ENCODE measurements at regions not wholly inside any gene's neighbourhood (a gene's known extent, or its start where the extent isn't known, plus 50 kb on each side); places are given as distances from the start of the nearest gene placed in this dataset.

- no peak for TF ChIP-seq CTCF (IDR thresholded peaks at IDR 0.05; ENCODE audit: control insufficient read depth, insufficient read depth, low read depth, low read length, missing control alignments)
- DNase-seq (ENCODE audit: low read depth) = no peak
- H3K4me3 ChIP-seq (ENCODE audit: control insufficient read depth, low read depth, low read length) = no peak overlapping the region
These were observed 161.4 kb upstream of the ACVR2A start for GRCh38 chr2:147683380-147683779.

- no peak for DNase-seq (ENCODE audit: low read depth)
- TF ChIP-seq CTCF (IDR thresholded peaks at IDR 0.05; ENCODE audit: control insufficient read depth, insufficient read depth, low read depth, low read length, missing control alignments) = no peak
- no peak overlapping the region for H3K4me3 ChIP-seq (ENCODE audit: control insufficient read depth, low read depth, low read length)
These were observed 163.7 kb upstream of the ACVR2A start for GRCh38 chr2:147681093-147681492.

- TF ChIP-seq CTCF (IDR thresholded peaks at IDR 0.05; ENCODE audit: control insufficient read depth, insufficient read depth, low read depth, low read length, missing control alignments) = no peak
- DNase-seq (ENCODE audit: low read depth) = no peak
- no peak overlapping the region for H3K4me3 ChIP-seq (ENCODE audit: control insufficient read depth, low read depth, low read length)
These were observed 164.8 kb upstream of the ACVR2A start for GRCh38 chr2:147679955-147680531.

GRCh38 chr2:147679191-147679954 lies 165.5 kb upstream of the ACVR2A start:
- H3K4me3 ChIP-seq (ENCODE audit: control insufficient read depth, low read depth, low read length) = no peak overlapping the region
- no peak for DNase-seq (ENCODE audit: low read depth)
- no peak for TF ChIP-seq CTCF (IDR thresholded peaks at IDR 0.05; ENCODE audit: control insufficient read depth, insufficient read depth, low read depth, low read length, missing control alignments)

GRCh38 chr2:147665105-147665504 lies 179.7 kb upstream of the ACVR2A start:
- DNase-seq (ENCODE audit: low read depth) = no peak
- TF ChIP-seq CTCF (IDR thresholded peaks at IDR 0.05; ENCODE audit: control insufficient read depth, insufficient read depth, low read depth, low read length, missing control alignments) = no peak
- H3K4me3 ChIP-seq (ENCODE audit: control insufficient read depth, low read depth, low read length) = no peak overlapping the region

GRCh38 chr2:147663962-147664361 lies 180.9 kb upstream of the ACVR2A start:
- TF ChIP-seq CTCF (IDR thresholded peaks at IDR 0.05; ENCODE audit: control insufficient read depth, insufficient read depth, low read depth, low read length, missing control alignments) = no peak
- H3K4me3 ChIP-seq (ENCODE audit: control insufficient read depth, low read depth, low read length) = no peak overlapping the region
- no peak for DNase-seq (ENCODE audit: low read depth)
